Stimulated activated CD4-positive, alpha-beta T cell treated with anti-CD3 and anti-CD28 coated beads, Interleukin-4, amount 100 ng/mL, for 48 hours (primary cell): ENCODE measurements at regions not wholly inside any gene's neighbourhood (a gene's known extent, or its start where the extent isn't known, plus 50 kb on each side); places are given as distances from the start of the nearest gene placed in this dataset.
"Not testable (repeated sequence)": the region's sequence is repeated elsewhere in the genome, so short reads cannot be mapped to it uniquely, and the experiment has no call there.

ENCODE experiments used
- DNase-seq, 2 donors: peaks; one replicate each; pipeline ENCODE4 v3.0.0-alpha.2; 2020; ENCODE audit warnings: low read depth in 2 of 2

DNA sequence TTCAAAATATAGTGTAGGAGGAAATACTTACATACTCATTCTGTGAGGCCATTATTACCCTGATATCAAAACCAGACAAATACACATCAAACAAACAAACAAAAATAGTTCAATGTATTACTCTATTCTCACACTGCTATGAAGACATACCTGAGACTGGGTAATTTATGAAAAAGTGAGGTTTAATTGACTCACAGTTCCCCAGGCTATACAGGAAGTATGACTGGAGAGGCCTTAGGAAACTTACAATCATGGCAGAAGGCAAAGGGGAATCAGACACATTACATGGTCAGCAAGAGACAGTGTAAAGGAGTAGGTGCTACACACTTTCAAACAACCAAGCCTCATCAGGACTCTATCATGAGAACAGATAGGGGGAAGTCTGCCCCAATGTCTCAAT, 1023.2 kb downstream of the TMTC2 start:
- no peak for DNase-seq

DNA sequence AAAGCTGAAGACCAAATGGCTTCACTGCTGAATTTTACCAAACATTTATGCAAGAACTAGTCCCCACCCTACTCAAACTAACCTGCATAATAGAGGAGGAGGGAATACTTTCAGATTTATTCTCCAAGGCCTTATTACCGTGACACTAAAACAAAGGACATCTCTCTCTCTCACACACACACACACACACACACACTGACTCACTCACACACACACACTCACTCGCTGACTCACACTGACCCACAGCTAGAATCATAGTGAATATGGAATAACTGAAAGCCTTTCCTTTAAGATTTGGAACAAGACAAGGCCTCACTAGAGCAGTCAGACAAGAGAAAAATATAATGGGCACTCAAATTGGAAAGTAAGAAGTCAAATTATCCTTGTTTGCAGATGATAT, 1014.1 kb downstream of the TMTC2 start:
- DNase-seq = no peak

- DNase-seq = not testable (repeated sequence)
Observed at GRCh38 chr12:83696311-83696710, 1009.6 kb downstream of the TMTC2 start.

GRCh38 chr12:83691730-83692129, 1005.0 kb downstream of the TMTC2 start:
- DNase-seq = no peak

DNA sequence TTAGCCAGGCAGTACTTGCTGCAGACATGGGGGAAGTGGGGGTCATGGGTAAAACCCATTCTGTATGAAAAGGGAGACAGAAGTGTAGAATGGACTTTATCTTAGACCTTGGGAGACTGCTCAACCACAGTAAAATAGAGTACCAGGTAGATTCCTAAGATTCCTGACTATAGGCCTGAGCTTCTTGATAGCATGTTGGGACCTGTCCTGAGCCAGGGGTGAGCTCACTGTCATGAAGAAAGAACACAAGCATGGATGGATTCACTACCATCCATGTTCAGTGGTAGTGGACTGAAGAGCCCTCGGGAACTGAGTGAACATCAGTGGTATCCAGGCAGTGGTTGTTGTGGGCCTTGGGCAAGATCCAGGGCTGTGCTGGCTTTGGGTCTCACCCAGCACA, 1003.8 kb downstream of the TMTC2 start:
- DNase-seq = no peak

DNA sequence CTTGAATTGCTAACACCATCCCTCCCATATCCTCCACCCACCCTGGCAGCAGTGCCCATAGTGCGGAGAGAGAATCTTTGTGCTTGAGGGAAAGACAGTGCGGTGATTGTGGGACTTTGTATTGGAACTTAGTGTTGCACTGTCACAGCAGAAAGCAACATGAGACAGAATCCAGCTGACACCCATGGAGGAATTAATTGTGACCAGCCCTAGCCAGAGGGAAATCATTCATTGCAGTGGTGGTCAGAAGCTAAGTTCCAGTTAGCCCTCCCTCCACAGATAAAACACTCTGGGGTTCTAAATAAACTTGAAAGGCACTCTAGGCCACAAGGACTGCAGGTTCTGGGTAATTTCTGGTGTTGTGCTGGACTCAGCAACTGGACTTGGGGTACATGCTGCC, 1002.6 kb downstream of the TMTC2 start:
- DNase-seq = no peak

- no peak for DNase-seq
Observed at GRCh38 chr12:83676781-83677295, 990.1 kb downstream of the TMTC2 start.

GRCh38 chr12:83666690-83667089, 980.0 kb downstream of the TMTC2 start:
- DNase-seq = no peak

GRCh38 chr12:83665634-83666218, 979.0 kb downstream of the TMTC2 start:
- no peak for DNase-seq

DNA sequence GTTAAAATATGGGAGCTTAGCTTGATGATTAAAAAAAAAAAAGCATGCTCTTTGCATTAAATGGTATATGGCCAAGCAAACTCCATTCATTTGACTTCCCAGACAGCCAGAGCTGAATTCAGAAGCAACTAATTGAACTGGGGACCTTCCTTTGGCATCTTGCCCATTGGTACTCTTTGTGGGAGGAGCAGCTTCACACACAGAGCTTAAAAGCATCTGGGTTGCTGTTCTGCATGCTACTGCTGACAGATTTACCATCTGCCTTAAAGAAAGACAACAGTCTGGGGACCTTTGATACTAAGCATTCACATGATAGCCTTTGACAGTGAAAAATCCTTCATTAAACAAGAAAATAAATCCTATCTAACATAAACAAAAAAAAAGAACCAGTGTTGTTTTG, 977.9 kb downstream of the TMTC2 start:
- no peak for DNase-seq

DNA sequence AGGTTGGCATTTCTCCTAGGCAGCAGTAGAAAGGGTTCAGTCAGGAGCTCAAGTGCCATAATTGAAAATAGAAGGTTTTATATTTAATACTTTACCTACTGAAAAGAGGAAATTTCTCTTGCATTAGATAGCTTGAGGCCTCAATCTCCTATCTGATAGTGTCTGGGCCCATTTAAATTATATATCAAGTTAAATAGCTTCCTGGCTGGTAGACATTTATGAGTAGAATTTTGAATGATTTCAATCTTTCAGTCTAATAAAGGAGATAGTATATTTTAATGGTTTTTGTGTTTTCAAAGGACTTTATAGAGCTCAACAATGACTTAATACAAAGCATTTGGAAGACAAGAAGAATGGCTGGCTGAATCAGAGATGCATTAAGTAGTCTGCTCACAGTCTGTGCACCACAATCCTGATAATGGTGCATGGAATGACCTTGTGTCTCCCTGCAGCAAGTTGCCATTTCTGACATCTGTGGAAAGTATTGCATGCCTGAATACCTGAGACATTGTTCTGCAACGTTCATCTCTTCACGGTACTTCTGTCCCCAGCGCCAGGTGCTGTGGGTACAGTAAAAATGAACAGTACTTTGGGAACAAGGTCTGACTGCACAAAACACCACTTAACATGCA, 974.1 kb downstream of the TMTC2 start:
- DNase-seq = no peak

- no peak for DNase-seq
Observed at GRCh38 chr12:83659321-83659720, 972.6 kb downstream of the TMTC2 start.

- no peak for DNase-seq
Observed at GRCh38 chr12:83656004-83656403, 969.3 kb downstream of the TMTC2 start.

- no peak for DNase-seq
Observed at GRCh38 chr12:83642205-83642604, 955.5 kb downstream of the TMTC2 start.

DNA sequence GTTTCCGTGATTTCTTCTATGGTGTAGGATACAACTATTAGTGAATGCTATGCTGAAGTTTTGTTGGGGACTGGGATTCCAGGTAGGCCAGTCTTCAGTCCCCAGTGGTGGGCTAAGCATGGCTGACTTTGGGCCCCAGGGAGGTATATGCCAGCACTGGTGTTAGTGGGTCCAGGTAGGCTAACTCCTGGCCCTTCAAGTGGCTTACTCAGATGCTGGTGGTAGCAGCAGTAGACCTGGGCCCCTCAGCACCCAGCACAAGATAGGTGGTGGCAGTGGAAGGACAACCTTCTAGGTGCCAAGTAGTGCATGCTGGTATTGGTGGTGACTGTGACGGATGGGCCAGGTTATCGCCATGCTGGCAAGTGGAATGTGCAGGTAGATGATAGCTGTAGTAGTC, 955.1 kb downstream of the TMTC2 start:
- DNase-seq = no peak

DNA sequence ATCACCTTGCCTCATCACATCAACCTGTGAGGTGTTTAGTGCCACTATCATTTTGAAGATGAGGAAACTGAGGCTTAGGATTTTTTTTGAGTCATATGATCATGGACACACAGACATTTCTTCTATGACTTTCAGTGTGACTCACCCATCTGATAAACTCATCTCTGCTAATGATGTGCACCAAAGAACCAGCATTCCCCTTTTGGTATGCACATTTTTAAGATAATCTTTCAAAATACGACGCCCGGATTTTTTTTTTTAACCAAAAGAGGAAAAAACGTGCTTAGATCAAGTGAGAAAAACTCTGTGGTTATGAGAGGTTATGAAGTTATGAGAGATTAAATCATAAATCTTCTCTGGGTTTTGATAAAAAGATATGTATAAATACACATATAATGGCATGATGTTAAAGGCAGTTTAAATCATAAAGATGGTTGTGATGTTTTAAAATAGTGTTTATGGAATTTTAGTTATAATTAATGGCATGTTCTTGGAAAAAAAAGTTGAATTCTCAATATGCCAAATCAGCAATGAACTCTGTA, 948.1 kb downstream of the TMTC2 start:
- DNase-seq = no peak

- DNase-seq = no peak
Observed at GRCh38 chr12:83630526-83630925, 943.8 kb downstream of the TMTC2 start.

- DNase-seq = no peak
Observed at GRCh38 chr12:83629931-83630330, 943.2 kb downstream of the TMTC2 start.

- no peak for DNase-seq
Observed at GRCh38 chr12:83622205-83622604, 935.5 kb downstream of the TMTC2 start.

DNA sequence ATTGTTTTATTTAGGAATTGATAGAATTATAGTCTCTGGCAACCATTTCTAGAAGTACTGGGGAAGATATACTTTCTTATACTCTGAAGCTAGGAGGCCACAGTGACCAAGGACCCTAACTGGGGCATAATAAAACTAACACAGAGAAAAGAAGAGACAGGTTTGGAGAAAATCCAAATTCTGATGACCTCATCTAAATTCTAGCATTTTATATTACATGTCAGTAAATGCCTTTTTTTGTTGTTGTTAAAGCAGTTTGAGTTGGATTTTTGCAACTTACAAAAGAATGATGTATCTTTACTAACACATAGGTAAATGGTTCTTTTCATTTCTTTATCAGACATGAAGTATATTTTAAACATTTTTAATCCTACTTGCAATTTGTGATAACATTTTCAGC, 933.3 kb downstream of the TMTC2 start:
- DNase-seq = no peak

DNA sequence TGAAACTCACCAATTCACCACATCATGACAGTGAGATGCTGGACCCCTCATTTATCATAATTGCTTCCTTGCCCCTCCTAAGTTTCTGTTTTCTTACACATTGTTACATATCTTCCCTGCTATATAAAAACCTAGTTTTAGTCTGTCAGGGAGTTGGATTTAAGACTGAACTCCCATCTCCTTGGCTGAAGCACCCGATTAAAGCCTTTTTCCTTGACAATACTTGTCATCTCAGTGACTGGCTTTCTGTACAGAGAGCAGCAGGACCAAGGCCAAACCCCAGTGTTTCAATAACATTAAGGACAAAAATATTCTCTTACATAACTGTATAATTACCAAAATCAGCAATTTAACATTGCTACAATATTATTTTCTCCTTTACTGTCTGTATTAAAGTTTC, 928.4 kb downstream of the TMTC2 start:
- DNase-seq = no peak

DNA sequence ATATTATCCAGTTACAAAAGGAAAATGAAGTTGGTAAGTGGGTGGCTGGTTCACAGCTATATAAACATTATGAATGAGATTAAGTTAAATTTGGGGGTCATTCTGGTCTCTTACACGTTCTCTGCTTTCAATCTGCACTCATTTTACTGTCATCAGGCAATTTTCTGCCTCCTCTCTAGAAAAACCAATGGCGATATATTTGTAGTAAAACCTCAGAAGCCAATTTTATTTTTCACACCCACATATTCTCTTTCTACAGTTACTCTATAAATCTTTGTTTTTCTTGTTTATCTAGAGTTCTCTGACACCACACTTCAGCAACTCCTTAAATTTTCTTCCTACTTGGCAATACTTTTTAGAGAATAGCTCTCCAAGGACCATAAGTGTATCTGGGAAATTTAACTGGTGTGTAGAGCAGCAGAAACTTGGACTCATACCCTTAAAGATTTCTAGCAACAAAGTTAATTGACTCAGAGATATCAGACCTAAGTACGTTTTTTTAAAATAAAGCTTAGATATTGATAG, 926.9 kb downstream of the TMTC2 start:
- no peak for DNase-seq

DNA sequence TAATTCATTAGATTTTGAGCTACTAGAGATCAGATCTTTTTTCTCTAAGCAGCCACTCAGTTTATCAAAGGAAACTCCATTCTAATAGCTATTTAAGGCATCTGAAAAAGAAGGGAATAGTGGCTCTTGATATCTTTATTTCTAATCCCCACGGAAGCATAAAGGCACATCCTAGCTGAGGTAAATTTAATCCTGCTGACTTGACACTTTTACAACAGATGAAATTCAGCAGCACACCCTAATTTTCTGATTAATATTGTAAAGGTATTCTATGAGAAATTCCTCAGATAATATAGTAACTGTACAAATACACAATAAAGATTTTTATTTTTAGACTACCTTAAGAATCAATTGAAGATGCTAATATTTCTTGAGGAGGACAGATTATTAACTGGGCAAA, 916.4 kb downstream of the TMTC2 start:
- no peak for DNase-seq
